GM23338 (cell line): ENCODE measurements at regions not wholly inside any gene's neighbourhood (a gene's known extent, or its start where the extent isn't known, plus 50 kb on each side); places are given as distances from the start of the nearest gene placed in this dataset.
"Not testable (repeated sequence)": the region's sequence is repeated elsewhere in the genome, so short reads cannot be mapped to it uniquely, and the experiment has no call there.

ENCODE experiments used
- ATAC-seq: fragments of 200-7000 bp; cut with Tn5 transposase; 3 replicates; pipeline ENCODE4 v1.9.1; 2020
- DNase-seq: peaks from one replicate; pipeline ENCODE4 v3.0.0-alpha.2; 2015; ENCODE audit warnings: low spot score
- H2AFZ ChIP-seq: fragments of 200-600 bp; sonication (generic); 2 replicates; pipeline ENCODE4 v1.8.0; 2016; ENCODE audit warnings: antibody characterized with exemption, mild to moderate bottlenecking, moderate library complexity
- H3F3A ChIP-seq: fragments of 200-600 bp; sonication (generic); replicated peaks from 2 replicates; pipeline ENCODE4 v1.8.0; 2017; ENCODE audit warnings: antibody characterized with exemption, mixed run types, low read depth
- H3K27ac ChIP-seq: fragments of 200-600 bp; sonication (generic); 2 replicates; pipeline ENCODE4 v1.6.1; 2016; ENCODE audit warnings: low read depth
- H3K27me3 ChIP-seq: fragments of 200-600 bp; sonication (generic); 2 replicates; pipeline ENCODE4 v1.8.0; 2016; ENCODE audit warnings: mild to moderate bottlenecking, mixed run types, moderate library complexity; ENCODE audit not compliant: insufficient read depth
- H3K36me3 ChIP-seq: fragments of 200-600 bp; sonication (generic); 2 replicates; pipeline ENCODE4 v1.8.0; 2016; ENCODE audit warnings: mild to moderate bottlenecking; ENCODE audit not compliant: insufficient read depth
- H3K4me1 ChIP-seq: fragments of 200-600 bp; sonication (generic); 2 replicates; pipeline ENCODE4 v1.8.0; 2016; ENCODE audit warnings: mild to moderate bottlenecking, moderate library complexity; ENCODE audit not compliant: insufficient read depth
- H3K4me2 ChIP-seq: fragments of 200-600 bp; sonication (generic); 2 replicates; pipeline ENCODE4 v1.7.1; 2017; ENCODE audit warnings: mixed run types
- H3K4me3 ChIP-seq: fragments of 200-600 bp; sonication (generic); 2 replicates; pipeline ENCODE4 v1.6.1; 2016; ENCODE audit warnings: mixed run types
- H3K79me2 ChIP-seq: fragments of 200-600 bp; sonication (generic); replicated peaks from 2 replicates; pipeline ENCODE4 v1.8.0; 2017; ENCODE audit warnings: mild to moderate bottlenecking; ENCODE audit not compliant: insufficient read depth
- H3K9me2 ChIP-seq: fragments of 200-600 bp; sonication (generic); 2 replicates; pipeline ENCODE4 v1.8.0; 2017; ENCODE audit not compliant: insufficient read depth
- H4K20me1 ChIP-seq: fragments of 200-600 bp; sonication (generic); replicated peaks from 2 replicates; pipeline ENCODE4 v1.8.0; 2017; ENCODE audit warnings: mild to moderate bottlenecking; ENCODE audit not compliant: insufficient read depth
- H3K27ac Mint-ChIP-seq: 2 replicates; pipeline ENCODE4 v1.8.0; 2020; ENCODE audit warnings: inconsistent platforms, mild to moderate bottlenecking, moderate library complexity, mixed read lengths
- H3K27me3 Mint-ChIP-seq: 3 replicates; pipeline ENCODE4 v1.8.0; 2022; ENCODE audit warnings: low read depth, mild to moderate bottlenecking, moderate library complexity, mixed read lengths, inconsistent platforms; ENCODE audit not compliant: insufficient read depth, poor library complexity
- H3K36me3 Mint-ChIP-seq: 3 replicates; pipeline ENCODE4 v1.8.0; 2021; ENCODE audit warnings: low read depth, mild to moderate bottlenecking, inconsistent platforms, moderate library complexity, mixed read lengths
- H3K4me1 Mint-ChIP-seq: 3 replicates; pipeline ENCODE4 v1.8.0; 2020; ENCODE audit warnings: mild to moderate bottlenecking, inconsistent platforms, mixed read lengths
- H3K4me3 Mint-ChIP-seq: 3 replicates; pipeline ENCODE4 v1.8.0; 2021; ENCODE audit warnings: moderate library complexity, mild to moderate bottlenecking, inconsistent platforms, mixed read lengths
- H3K9me3 Mint-ChIP-seq: 3 replicates; pipeline ENCODE4 v1.8.0; 2020; ENCODE audit warnings: moderate library complexity, mild to moderate bottlenecking, inconsistent platforms, mixed read lengths
- CREB1 ChIP-seq: fragments of 250-450 bp; sonication (Bioruptor Pico); IDR thresholded peaks from 2 replicates; pipeline ENCODE4 v1.5.0; 2020; ENCODE audit warnings: low read depth, mild to moderate bottlenecking, moderate library complexity
- ETS1 ChIP-seq: IDR thresholded peaks from 2 replicates; pipeline ENCODE4 v1.6.1; 2016; ENCODE audit warnings: antibody characterized with exemption
- EZH2 ChIP-seq: fragments of 200-600 bp; sonication (generic); IDR thresholded peaks from one replicate; pipeline ENCODE4 v1.8.0; 2017; ENCODE audit warnings: antibody characterized with exemption, mild to moderate bottlenecking, low read depth; ENCODE audit not compliant: unreplicated experiment
- EZH2phosphoT487 ChIP-seq: fragments of 200-600 bp; sonication (generic); IDR thresholded peaks from one replicate; pipeline ENCODE4 v1.8.1; 2018; ENCODE audit warnings: antibody characterized with exemption; ENCODE audit not compliant: unreplicated experiment
- JUNB ChIP-seq: IDR thresholded peaks from one replicate; pipeline ENCODE4 v1.6.1; 2016; ENCODE audit warnings: antibody characterized with exemption; ENCODE audit not compliant: unreplicated experiment
- NANOG ChIP-seq: IDR thresholded peaks from 2 replicates; pipeline ENCODE4 v1.6.1; 2016; ENCODE audit warnings: antibody characterized with exemption, borderline replicate concordance
- POLR2AphosphoS5 ChIP-seq: IDR thresholded peaks from 2 replicates; pipeline ENCODE4 v1.6.1; 2016; ENCODE audit warnings: antibody characterized with exemption, low read depth
- REST ChIP-seq: IDR thresholded peaks from one replicate; pipeline ENCODE4 v1.6.1; 2018; ENCODE audit warnings: antibody characterized with exemption; ENCODE audit not compliant: unreplicated experiment
- STAT1 ChIP-seq: IDR thresholded peaks from one replicate; pipeline ENCODE4 v1.6.1; 2016; ENCODE audit warnings: antibody characterized with exemption; ENCODE audit not compliant: unreplicated experiment
- ZNF114 ChIP-seq: fragments of 250-450 bp; sonication (Bioruptor Pico); IDR thresholded peaks from 2 replicates; pipeline ENCODE4 v1.5.0; 2020; ENCODE audit warnings: mild to moderate bottlenecking, moderate library complexity
- ZNF331 ChIP-seq: fragments of 250-450 bp; sonication (Bioruptor Pico); IDR thresholded peaks from 2 replicates; pipeline ENCODE4 v1.5.0; 2020; ENCODE audit warnings: low read depth, mild to moderate bottlenecking, moderate library complexity
- ZNF462 ChIP-seq: fragments of 250-450 bp; sonication (Bioruptor Pico); IDR thresholded peaks from 2 replicates; pipeline ENCODE4 v1.5.0; 2020; ENCODE audit warnings: mild to moderate bottlenecking, moderate library complexity

GRCh38 chr2:132282911-132283310, 121.2 kb upstream of the ANKRD30BL start:
- H3F3A ChIP-seq: no peaks in the 10 kb centered on the region
- H3K4me3 ChIP-seq: no peak overlapping the region
- ATAC-seq (no peak), DNase-seq (no peak)
- no peak overlapping the region for H3K4me2 ChIP-seq
- no peak overlapping the region for H3K27ac ChIP-seq
- H3K36me3 ChIP-seq: no peaks in the 10 kb centered on the region
- Mint-ChIP-seq H3K36me3 (peaks cover 10% of the 10 kb centered on the region), H3K27ac (no peak overlapping the region), H3K4me1 (no peaks in the 10 kb centered on the region), H3K9me3 (peaks cover 25% of the 10 kb centered on the region), H3K27me3 (no peaks in the 10 kb centered on the region), H3K4me3 (no peak overlapping the region)
- no peaks in the 10 kb centered on the region for H3K27me3 ChIP-seq
- no peaks in the 10 kb centered on the region for H3K79me2 ChIP-seq
- no peak overlapping the region for H2AFZ ChIP-seq
- H4K20me1 ChIP-seq: no peaks in the 10 kb centered on the region
- no peaks in the 10 kb centered on the region for H3K4me1 ChIP-seq
- no peaks in the 10 kb centered on the region for H3K9me2 ChIP-seq
- TF ChIP-seq REST: no peak
- no peak for TF ChIP-seq ZNF331
- no peak for TF ChIP-seq STAT1
- TF ChIP-seq ZNF462: no peak
- no peak for TF ChIP-seq NANOG
- TF ChIP-seq EZH2phosphoT487: no peak
- TF ChIP-seq ZNF114: no peak
- no peak for TF ChIP-seq ETS1
- no peak for TF ChIP-seq CREB1 (CRISPR knock-in tag)
- no peak for TF ChIP-seq EZH2
- no peak for TF ChIP-seq POLR2AphosphoS5
- no peak for TF ChIP-seq JUNB

- not testable (repeated sequence) for H3K4me3 Mint-ChIP-seq, H3K4me2 ChIP-seq, H3K9me3 Mint-ChIP-seq, ATAC-seq, H3K27ac Mint-ChIP-seq, H3K79me2 ChIP-seq, H3K27ac ChIP-seq, DNase-seq, H3K4me1 ChIP-seq, H3K36me3 Mint-ChIP-seq, H3K4me1 Mint-ChIP-seq, H3K27me3 Mint-ChIP-seq, H3F3A ChIP-seq, H2AFZ ChIP-seq, H3K4me3 ChIP-seq, H4K20me1 ChIP-seq, H3K27me3 ChIP-seq, H3K36me3 ChIP-seq, H3K9me2 ChIP-seq
Measured at GRCh38 chr2:132286289-132286911, 124.6 kb upstream of the ANKRD30BL start.
